Activated naive CD4-positive, alpha-beta T cell treated with anti-CD3 and anti-CD28 coated beads, Interleukin-2, amount 10 ng/mL, durations not matched to agents 7 days and 5 days (primary cell): ENCODE measurements at regions not wholly inside any gene's neighbourhood (a gene's known extent, or its start where the extent isn't known, plus 50 kb on each side); places are given as distances from the start of the nearest gene placed in this dataset.

Experiments used
- CTCF ChIA-PET: fragments of 350-600 bp; sonication (Branson Sonifier 250); formaldehyde crosslinking; loops from one replicate; lab custom pipeline; 2021; ENCODE audit warnings: antibody characterized with exemption; lab: Charles Lee
- DNase-seq: peaks from one replicate; pipeline ENCODE4 v3.0.0-alpha.2; 2020
- H3K27ac Mint-ChIP-seq: one replicate; pipeline ENCODE4 v1.8.0; 2021; ENCODE audit warnings: mild to moderate bottlenecking, moderate library complexity, mixed read lengths
- H3K27me3 Mint-ChIP-seq: one replicate; pipeline ENCODE4 v1.8.0; 2021; ENCODE audit warnings: mild to moderate bottlenecking, mixed read lengths
- H3K36me3 Mint-ChIP-seq: one replicate; pipeline ENCODE4 v1.8.0; 2021; ENCODE audit warnings: mixed read lengths
- H3K4me1 Mint-ChIP-seq: one replicate; pipeline ENCODE4 v1.8.0; 2021; ENCODE audit warnings: mixed read lengths
- H3K4me3 Mint-ChIP-seq: one replicate; pipeline ENCODE4 v1.8.0; 2021; ENCODE audit warnings: mild to moderate bottlenecking, moderate library complexity, mixed read lengths
- H3K9me3 Mint-ChIP-seq: one replicate; pipeline ENCODE4 v1.8.0; 2021; ENCODE audit warnings: mixed read lengths

DNA sequence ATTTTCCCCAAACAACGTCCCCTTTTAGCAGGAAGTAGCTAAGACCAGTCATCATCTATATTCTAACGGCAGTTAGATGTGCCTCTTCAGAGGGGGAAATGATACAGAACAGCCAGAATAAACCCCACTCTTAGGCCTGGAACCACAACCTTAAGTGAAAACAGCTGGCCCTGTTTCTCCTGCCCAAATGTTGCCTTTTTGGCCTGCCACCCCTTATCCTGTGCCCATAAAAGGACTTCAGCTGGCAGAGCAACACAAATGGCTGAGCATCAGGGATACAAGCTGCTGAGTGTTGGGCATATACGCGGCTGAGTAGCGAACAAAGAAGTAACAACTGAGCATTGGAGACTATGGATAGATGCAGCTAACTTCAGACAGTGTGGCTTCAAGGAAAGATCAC lies 1491.4 kb downstream of the LRRC4C start:
- Mint-ChIP-seq H3K4me3 (no peak overlapping the region), H3K27ac (no peak overlapping the region), H3K4me1 (no peaks in the 10 kb centered on the region), H3K9me3 (peaks cover 22% of the 10 kb centered on the region), H3K36me3 (no peaks in the 10 kb centered on the region), H3K27me3 (no peaks in the 10 kb centered on the region)
- DNase-seq, result no peak
- CTCF ChIA-PET, result no interaction called here

GRCh38 chr11:39965701-39966100 lies 1493.8 kb downstream of the LRRC4C start:
- Mint-ChIP-seq H3K27me3 (no peaks in the 10 kb centered on the region), H3K27ac (no peak overlapping the region), H3K36me3 (no peaks in the 10 kb centered on the region), H3K9me3 (peaks cover 20% of the 10 kb centered on the region), H3K4me3 (no peak overlapping the region), H3K4me1 (no peaks in the 10 kb centered on the region)
- CTCF ChIA-PET, result no interaction called here
- no peak for DNase-seq

- Mint-ChIP-seq H3K36me3 (no peaks in the 10 kb centered on the region), H3K4me1 (no peaks in the 10 kb centered on the region)
- CTCF ChIA-PET, result no interaction called here
Measured at GRCh38 chr11:39960206-39960605, 1499.2 kb downstream of the LRRC4C start.

GRCh38 chr11:39932966-39933365 lies 1526.5 kb downstream of the LRRC4C start:
- no peaks in the 10 kb centered on the region for H3K27me3 Mint-ChIP-seq
- no peaks in the 10 kb centered on the region for H3K4me1 Mint-ChIP-seq
- H3K27ac Mint-ChIP-seq, result no peak overlapping the region
- H3K36me3 Mint-ChIP-seq, result no peaks in the 10 kb centered on the region
- peaks cover 16% of the 10 kb centered on the region for H3K9me3 Mint-ChIP-seq
- no peak for DNase-seq
- CTCF ChIA-PET, result no interaction called here
- H3K4me3 Mint-ChIP-seq, result no peak overlapping the region

More at GRCh38 chr11:39960206-39960605, 1499.2 kb downstream of the LRRC4C start:
- no peak overlapping the region for H3K27ac Mint-ChIP-seq
- H3K4me3 Mint-ChIP-seq, result no peak overlapping the region
- no peak for DNase-seq
- H3K27me3 Mint-ChIP-seq, result no peaks in the 10 kb centered on the region
- H3K9me3 Mint-ChIP-seq, result peaks cover 8% of the 10 kb centered on the region

DNA sequence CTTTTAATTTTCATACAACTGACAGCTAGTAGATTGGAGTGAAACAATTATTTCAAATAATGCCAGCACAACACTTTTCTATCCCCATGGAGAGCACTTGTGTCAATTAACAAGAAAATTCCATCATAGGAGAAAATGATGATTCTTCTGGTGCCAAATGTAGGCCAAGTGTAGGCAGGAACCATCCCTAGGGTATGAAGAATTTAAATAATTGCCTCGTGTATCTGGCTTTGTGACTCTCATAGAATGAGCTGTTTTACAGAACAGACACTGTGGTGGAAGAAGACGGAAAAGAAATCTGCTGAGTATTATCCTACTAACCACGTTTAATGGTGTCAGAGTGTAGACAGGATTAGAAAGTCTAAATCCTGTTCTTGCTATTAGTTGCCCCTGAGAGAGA lies 1542.2 kb downstream of the LRRC4C start:
- Mint-ChIP-seq H3K36me3 (no peaks in the 10 kb centered on the region), H3K9me3 (peaks cover 33% of the 10 kb centered on the region), H3K27ac (no peak overlapping the region), H3K27me3 (no peaks in the 10 kb centered on the region), H3K4me3 (no peak overlapping the region), H3K4me1 (no peaks in the 10 kb centered on the region)
- no peak for DNase-seq
- CTCF ChIA-PET, result no interaction called here

GRCh38 chr11:39910087-39910486 lies 1549.4 kb downstream of the LRRC4C start:
- no peaks in the 10 kb centered on the region for H3K36me3 Mint-ChIP-seq
- CTCF ChIA-PET, result no interaction called here

DNA sequence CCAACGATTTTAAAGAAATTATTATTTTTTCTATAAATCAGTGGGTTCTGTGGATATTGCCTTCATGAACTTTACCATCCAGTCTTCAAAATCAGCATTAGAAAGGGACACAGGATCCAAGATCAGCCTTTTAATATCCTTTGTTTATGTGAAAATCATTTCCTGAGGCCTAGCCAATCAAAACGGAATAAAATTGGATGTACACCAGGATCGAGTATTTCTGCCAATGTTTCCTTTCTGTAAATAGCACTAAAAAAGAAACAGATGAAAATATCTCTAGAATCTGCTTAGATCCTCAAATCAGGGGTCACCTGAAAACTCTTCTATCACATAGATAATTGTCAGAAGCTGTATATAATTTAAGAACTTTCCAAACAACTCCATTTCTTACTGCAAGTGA lies 1598.5 kb downstream of the LRRC4C start:
- no peak overlapping the region for H3K4me3 Mint-ChIP-seq
- CTCF ChIA-PET, result no interaction called here
- DNase-seq, result no peak
- H3K9me3 Mint-ChIP-seq, result peaks cover 14% of the 10 kb centered on the region
- H3K27ac Mint-ChIP-seq, result no peak overlapping the region
- H3K27me3 Mint-ChIP-seq, result no peaks in the 10 kb centered on the region
- no peaks in the 10 kb centered on the region for H3K4me1 Mint-ChIP-seq
- H3K36me3 Mint-ChIP-seq, result no peaks in the 10 kb centered on the region

More at GRCh38 chr11:39910087-39910486, 1549.4 kb downstream of the LRRC4C start:
- no peak overlapping the region for H3K27ac Mint-ChIP-seq
- no peak overlapping the region for H3K4me3 Mint-ChIP-seq
- H3K9me3 Mint-ChIP-seq, result peaks cover 15% of the 10 kb centered on the region
- no peaks in the 10 kb centered on the region for H3K27me3 Mint-ChIP-seq
- no peaks in the 10 kb centered on the region for H3K4me1 Mint-ChIP-seq
- DNase-seq, result no peak

GRCh38 chr11:39817241-39817640 lies 1642.2 kb downstream of the LRRC4C start:
- no peaks in the 10 kb centered on the region for H3K4me1 Mint-ChIP-seq
- H3K27me3 Mint-ChIP-seq, result no peaks in the 10 kb centered on the region
- DNase-seq, result no peak
- peaks cover 31% of the 10 kb centered on the region for H3K9me3 Mint-ChIP-seq
- H3K36me3 Mint-ChIP-seq, result no peaks in the 10 kb centered on the region
- no peak overlapping the region for H3K27ac Mint-ChIP-seq
- H3K4me3 Mint-ChIP-seq, result no peak overlapping the region
- CTCF ChIA-PET, result interaction anchor here (0.8 kb wide), 1 partner anchor 398 kb away, joined by 3 read pairs; no protein-coding TSS in a partner anchor

- no peak overlapping the region for H3K4me3 Mint-ChIP-seq
- H3K27ac Mint-ChIP-seq, result no peak overlapping the region
- no peaks in the 10 kb centered on the region for H3K36me3 Mint-ChIP-seq
- no peak for DNase-seq
- H3K27me3 Mint-ChIP-seq, result no peaks in the 10 kb centered on the region
- peaks cover 24% of the 10 kb centered on the region for H3K9me3 Mint-ChIP-seq
- CTCF ChIA-PET, result no interaction called here
- H3K4me1 Mint-ChIP-seq, result no peaks in the 10 kb centered on the region
Measured at GRCh38 chr11:39810358-39810757, 1649.1 kb downstream of the LRRC4C start.

- Mint-ChIP-seq H3K27me3 (no peaks in the 10 kb centered on the region), H3K36me3 (no peaks in the 10 kb centered on the region), H3K27ac (no peak overlapping the region), H3K9me3 (peaks cover 21% of the 10 kb centered on the region), H3K4me1 (no peaks in the 10 kb centered on the region), H3K4me3 (no peak overlapping the region)
- CTCF ChIA-PET, result no interaction called here
- DNase-seq, result no peak
Measured at GRCh38 chr11:39809833-39810232, 1649.6 kb downstream of the LRRC4C start.

DNA sequence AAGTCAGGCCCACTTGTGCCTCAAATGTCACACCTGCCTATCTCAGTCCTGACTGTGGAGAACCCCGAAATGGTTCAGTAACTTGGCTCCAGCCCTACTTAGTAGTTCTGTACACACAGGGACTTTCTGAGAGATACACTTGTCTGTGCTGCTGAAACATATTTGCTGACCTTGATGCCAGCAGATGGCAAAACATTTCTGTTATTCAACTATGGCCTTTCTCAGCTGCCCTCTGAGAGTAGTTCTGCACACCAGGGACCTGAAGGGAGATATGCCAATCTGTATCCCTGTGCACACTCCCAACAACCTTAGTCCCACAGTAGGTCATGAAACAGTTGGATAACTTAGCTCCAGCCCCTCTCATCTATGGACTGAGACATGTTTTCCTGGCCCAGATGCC lies 1651.5 kb downstream of the LRRC4C start:
- Mint-ChIP-seq H3K27me3 (no peaks in the 10 kb centered on the region), H3K4me1 (no peaks in the 10 kb centered on the region), H3K36me3 (no peaks in the 10 kb centered on the region), H3K27ac (no peak overlapping the region), H3K4me3 (no peak overlapping the region), H3K9me3 (peaks cover 14% of the 10 kb centered on the region)
- CTCF ChIA-PET, result no interaction called here
- DNase-seq, result no peak

DNA sequence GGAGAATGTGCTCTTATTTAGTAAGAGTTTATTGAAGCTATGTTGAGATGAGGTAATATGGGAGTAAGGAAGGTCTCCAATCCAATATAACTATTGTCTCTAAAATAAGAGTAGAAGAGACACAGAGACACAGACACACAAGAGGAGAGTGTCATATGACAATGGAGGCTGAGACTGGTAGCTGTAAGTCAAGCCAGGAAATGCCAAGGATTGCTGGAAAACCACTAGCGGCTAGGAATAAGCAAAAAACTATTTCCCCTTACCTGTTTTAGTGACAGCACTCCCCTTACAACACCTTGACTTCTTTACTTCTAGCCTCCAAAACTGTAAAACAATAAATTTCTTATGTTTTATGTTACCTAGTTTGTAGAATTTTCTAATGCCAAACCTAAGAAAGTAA lies 1652.8 kb downstream of the LRRC4C start:
- no peak overlapping the region for H3K4me3 Mint-ChIP-seq
- no peak overlapping the region for H3K27ac Mint-ChIP-seq
- peaks cover 8% of the 10 kb centered on the region for H3K9me3 Mint-ChIP-seq
- H3K4me1 Mint-ChIP-seq, result no peaks in the 10 kb centered on the region
- no peak for DNase-seq
- H3K27me3 Mint-ChIP-seq, result no peaks in the 10 kb centered on the region
- H3K36me3 Mint-ChIP-seq, result no peaks in the 10 kb centered on the region
- CTCF ChIA-PET, result no interaction called here

DNA sequence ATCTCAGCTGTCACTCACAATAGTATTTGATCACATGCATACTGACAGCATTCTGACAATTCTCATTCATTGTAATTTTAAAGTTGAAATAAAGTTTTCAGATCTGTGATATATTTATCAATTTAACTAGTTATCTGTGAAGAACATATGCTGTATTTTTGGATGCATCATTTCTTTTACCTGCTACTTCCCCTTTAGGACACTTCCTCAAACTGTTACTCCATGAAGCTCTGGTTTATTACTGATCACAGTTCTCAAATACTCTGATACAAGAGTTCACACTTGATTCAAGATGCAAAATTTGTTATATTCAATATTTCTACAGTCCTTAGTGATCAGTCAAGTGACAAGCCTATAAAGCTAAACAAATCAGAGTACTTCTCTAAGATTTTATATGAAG lies 1655.2 kb downstream of the LRRC4C start:
- DNase-seq, result no peak
- no peak overlapping the region for H3K27ac Mint-ChIP-seq
- CTCF ChIA-PET, result no interaction called here
- H3K36me3 Mint-ChIP-seq, result no peaks in the 10 kb centered on the region
- H3K9me3 Mint-ChIP-seq, result peaks cover 11% of the 10 kb centered on the region
- H3K4me3 Mint-ChIP-seq, result no peak overlapping the region
- no peaks in the 10 kb centered on the region for H3K27me3 Mint-ChIP-seq
- no peaks in the 10 kb centered on the region for H3K4me1 Mint-ChIP-seq

GRCh38 chr11:39786682-39787081 lies 1672.8 kb downstream of the LRRC4C start:
- Mint-ChIP-seq H3K36me3 (no peaks in the 10 kb centered on the region), H3K27me3 (no peaks in the 10 kb centered on the region), H3K4me1 (no peaks in the 10 kb centered on the region), H3K27ac (no peak overlapping the region), H3K4me3 (no peak overlapping the region), H3K9me3 (peaks cover 10% of the 10 kb centered on the region)
- no peak for DNase-seq
- CTCF ChIA-PET, result no interaction called here

DNA sequence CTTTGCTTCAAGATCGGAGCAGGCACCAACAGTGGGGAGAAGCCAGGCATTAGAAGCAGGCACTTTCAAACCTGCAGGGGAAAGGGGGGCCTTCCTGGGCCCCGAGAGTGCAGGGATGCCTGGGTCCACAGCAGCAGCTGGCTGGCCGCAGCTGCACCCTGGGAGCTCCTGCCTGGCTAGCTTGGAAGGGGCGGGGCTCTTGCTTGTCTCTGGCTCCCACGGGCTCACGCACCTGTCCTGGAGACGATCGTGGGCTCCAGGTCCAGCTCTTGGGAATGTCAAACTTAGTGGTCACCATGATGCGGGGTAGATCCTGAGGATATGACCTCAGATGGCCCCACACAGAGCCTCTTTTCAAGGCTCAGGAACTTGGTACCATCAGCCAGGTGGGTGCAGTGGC lies 1673.2 kb downstream of the LRRC4C start:
- CTCF ChIA-PET, result no interaction called here
- Mint-ChIP-seq H3K9me3 (peaks cover 10% of the 10 kb centered on the region), H3K27me3 (no peaks in the 10 kb centered on the region)

DNA sequence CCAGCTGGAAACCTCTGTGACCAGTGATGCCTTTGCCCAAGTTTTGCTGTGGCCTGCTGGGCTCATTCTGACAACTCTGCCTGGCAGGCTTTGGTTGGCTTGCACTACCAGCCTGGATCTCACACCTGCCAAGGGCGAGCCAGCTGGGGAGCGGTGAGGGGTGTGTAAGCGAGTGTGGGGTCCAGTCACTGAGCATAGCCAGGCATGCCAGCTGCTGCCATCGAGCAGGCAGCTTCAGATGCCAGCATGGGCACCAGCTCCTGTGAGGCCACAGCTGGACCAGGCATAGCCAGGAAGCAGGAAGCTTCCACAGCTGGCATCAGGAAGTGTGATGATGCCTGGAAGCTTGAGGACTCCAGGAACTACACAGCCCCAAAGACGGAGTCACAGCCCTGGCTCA lies 1674.6 kb downstream of the LRRC4C start:
- Mint-ChIP-seq H3K9me3 (peaks cover 7% of the 10 kb centered on the region), H3K27ac (no peak overlapping the region), H3K36me3 (no peaks in the 10 kb centered on the region), H3K4me3 (no peak overlapping the region), H3K27me3 (no peaks in the 10 kb centered on the region), H3K4me1 (no peaks in the 10 kb centered on the region)
- DNase-seq, result no peak
- CTCF ChIA-PET, result no interaction called here

More for the DNA sequence above, 1673.2 kb downstream of the LRRC4C start:
- no peak overlapping the region for H3K4me3 Mint-ChIP-seq
- no peaks in the 10 kb centered on the region for H3K4me1 Mint-ChIP-seq
- H3K36me3 Mint-ChIP-seq, result no peaks in the 10 kb centered on the region
- no peak overlapping the region for H3K27ac Mint-ChIP-seq
- no peak for DNase-seq
